D721Med (cell line): ENCODE measurements at regions not wholly inside any gene's neighbourhood (a gene's known extent, or its start where the extent isn't known, plus 50 kb on each side); places are given as distances from the start of the nearest gene placed in this dataset.

Experiments
- DNase-seq: peaks from one replicate; pipeline ENCODE4 v3.0.0; 2011; ENCODE audit warnings: low spot score; ENCODE audit not compliant: insufficient read length
- FAIRE-seq: peaks from 2 replicates; lab custom pipeline; 2011; peaks lifted over from hg19 to GRCh38; lab: Jason Lieb, UNC
- CTCF ChIP-seq: IDR thresholded peaks from 2 replicates; pipeline ENCODE4 v1.5.1; 2012; ENCODE audit warnings: mild to moderate bottlenecking, control low read depth; ENCODE audit not compliant: insufficient read depth; ENCODE audit errors: missing control alignments

DNA sequence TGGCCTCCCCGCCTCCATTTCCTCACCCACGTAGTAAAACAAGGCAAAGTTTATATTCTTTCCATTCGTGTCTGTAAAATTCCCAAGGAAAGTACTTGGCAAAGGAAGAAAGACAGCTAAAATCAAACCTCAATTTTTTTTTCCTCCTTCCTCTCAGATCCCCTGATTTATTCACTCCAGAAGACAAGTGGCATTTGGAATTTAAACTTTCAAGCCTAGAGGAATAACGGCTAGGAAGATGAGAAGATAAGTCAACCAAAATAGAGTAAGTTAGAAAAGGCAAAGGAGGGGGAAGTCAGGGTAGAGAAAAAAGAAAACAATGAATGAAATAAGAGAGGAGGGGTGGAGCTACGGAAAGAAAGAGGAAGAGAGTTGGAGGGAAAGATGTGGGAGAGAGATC, 198.9 kb upstream of the PIK3C3 start:
- no peak for TF ChIP-seq CTCF
- DNase-seq (no peak), FAIRE-seq (no peak)

GRCh38 chr18:41754332-41754731, 200.7 kb upstream of the PIK3C3 start:
- FAIRE-seq = peak; percentile 44
- TF ChIP-seq CTCF = no peak
- DNase-seq = no peak

DNA sequence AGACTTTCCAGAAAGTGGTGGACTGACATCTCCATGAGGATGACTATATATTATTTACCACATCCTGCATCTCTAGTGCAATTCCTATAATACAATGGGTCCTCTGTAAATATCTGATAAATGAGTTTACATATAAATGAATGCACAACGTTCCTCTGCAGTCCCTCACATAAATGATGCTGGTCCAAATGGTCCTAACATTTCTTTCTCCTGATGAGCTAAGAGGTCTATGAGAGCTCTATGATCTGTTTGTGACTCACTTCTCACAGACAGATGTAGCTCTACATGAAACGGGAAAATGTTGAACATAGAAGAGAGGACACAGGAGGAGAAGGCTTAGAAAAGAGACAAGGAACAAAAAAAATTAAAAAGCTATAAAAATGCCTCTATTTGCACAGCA, 201.2 kb upstream of the PIK3C3 start:
- peak; percentile 76 for FAIRE-seq
- TF ChIP-seq CTCF = no peak
- no peak for DNase-seq

DNA sequence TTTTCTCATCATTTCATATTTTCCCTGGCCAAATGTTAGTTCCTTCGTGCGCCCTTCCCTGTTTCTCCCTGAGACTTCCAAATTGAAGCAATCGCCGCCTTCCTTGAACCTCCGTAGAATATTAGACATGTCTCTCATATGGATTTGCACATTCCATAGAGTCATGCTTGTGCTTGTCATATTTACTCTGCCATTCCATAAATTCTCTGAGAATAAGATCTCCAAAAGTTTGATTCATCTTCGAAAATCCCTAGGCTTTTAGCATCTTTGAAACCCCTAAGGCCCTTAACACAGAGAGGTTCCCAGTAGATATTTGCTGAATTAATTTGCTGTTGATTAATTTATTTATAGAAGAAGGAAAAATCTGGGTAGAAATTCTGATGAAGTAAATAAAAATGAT, 202.2 kb upstream of the PIK3C3 start:
- DNase-seq (no peak), FAIRE-seq (no peak)
- TF ChIP-seq CTCF = no peak

DNA sequence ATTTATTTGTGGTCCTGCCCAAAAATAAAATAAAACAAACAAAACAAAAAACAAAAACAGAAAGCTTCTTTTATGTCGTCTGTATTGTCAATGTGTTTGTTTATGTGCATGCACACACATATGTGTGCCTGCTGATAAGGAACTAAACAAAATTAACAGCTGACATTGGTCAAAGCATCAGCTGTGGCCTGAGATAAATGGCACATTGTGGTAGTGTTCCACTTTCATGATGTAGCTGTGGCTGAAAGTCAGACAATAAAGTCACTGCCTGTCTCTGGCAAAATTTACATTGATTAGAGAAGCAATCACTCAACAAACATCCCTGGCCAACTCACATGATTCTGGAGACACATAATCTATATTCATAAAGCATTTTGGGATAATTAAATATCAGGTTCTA, 203.4 kb upstream of the PIK3C3 start:
- FAIRE-seq (peak; percentile 69), DNase-seq (no peak)
- TF ChIP-seq CTCF = no peak

DNA sequence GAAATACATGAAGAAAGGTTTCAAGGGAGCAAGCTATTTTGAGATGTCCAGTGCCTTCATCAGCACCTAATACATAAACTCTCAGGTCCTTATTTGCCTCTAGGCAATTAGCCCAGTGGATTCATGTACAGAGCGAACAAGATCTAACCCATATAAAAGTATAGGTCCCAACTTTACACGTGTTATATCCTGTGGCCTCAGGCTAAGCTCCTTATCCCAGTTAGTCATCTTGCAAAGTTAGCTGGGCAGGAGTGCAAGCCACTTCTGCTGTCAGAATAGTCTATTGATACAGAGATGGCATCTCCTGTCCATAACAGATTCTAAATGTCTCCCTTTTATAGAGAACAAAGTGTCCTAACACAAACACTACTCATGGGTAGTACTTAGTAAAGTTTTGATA, 203.9 kb upstream of the PIK3C3 start:
- no peak for TF ChIP-seq CTCF
- no peak for FAIRE-seq

DNA sequence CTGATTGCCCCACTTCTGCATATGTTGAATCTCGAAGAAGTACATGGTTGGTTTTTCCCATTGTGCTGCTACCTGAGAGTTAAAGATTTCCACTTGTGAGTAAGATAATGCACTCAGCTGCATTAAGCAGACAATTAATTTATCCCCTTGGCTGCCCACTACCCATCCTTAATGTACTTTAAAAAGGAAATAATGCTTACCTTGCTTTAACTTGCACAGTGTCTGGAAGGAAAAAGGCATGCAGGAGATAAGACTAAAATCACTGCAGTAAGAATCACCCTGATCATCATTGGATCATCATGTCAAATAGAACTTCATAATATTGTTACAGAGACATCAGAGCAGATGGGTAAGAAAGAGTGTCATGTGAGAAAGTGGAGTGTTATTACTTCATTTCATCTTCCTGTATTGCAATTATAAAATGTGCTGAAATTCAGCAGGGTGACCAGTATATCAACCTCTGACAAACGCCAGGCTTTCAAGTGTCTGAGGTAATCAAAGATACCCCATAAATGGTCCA, 207.3 kb upstream of the PIK3C3 start:
- DNase-seq (no peak), FAIRE-seq (peak; percentile 6)
- TF ChIP-seq CTCF = no peak

More for the DNA sequence above, 203.9 kb upstream of the PIK3C3 start:
- no peak for DNase-seq
